Activated T-helper 1 cell treated with anti-CD3 and anti-CD28 coated beads, Interleukin-12 subunit alpha, Interleukin-12 subunit beta, Interleukin-2, Interleukin-4 antibody, amounts not matched to agents 30 ng/mL and 10 ng/mL and 1 ng/mL, durations not matched to agents 14 hours and 24 hours and 36 hours (primary cell): ENCODE measurements at regions not wholly inside any gene's neighbourhood (a gene's known extent, or its start where the extent isn't known, plus 50 kb on each side); places are given as distances from the start of the nearest gene placed in this dataset.

ENCODE experiments used
- DNase-seq: peaks from one replicate; pipeline ENCODE4 v3.0.0; 2021; ENCODE audit warnings: low spot score
- H3K27ac Mint-ChIP-seq: one replicate; pipeline ENCODE4 v1.8.0; 2021; ENCODE audit warnings: mild to moderate bottlenecking, mixed read lengths
- H3K27me3 Mint-ChIP-seq: one replicate; pipeline ENCODE4 v1.8.0; 2022; ENCODE audit warnings: mild to moderate bottlenecking, moderate library complexity, mixed read lengths; ENCODE audit not compliant: insufficient read depth
- H3K36me3 Mint-ChIP-seq: one replicate; pipeline ENCODE4 v1.8.0; 2021; ENCODE audit warnings: low read depth, mixed read lengths
- H3K4me1 Mint-ChIP-seq: one replicate; pipeline ENCODE4 v1.8.0; 2021; ENCODE audit warnings: low read depth, mixed read lengths
- H3K4me3 Mint-ChIP-seq: one replicate; pipeline ENCODE4 v1.8.0; 2021; ENCODE audit warnings: mild to moderate bottlenecking, moderate library complexity, mixed read lengths
- H3K9me3 Mint-ChIP-seq: one replicate; pipeline ENCODE4 v1.8.0; 2021; ENCODE audit warnings: mixed read lengths
- intact Hi-C: fragments of 100-400 bp; cut with micrococcal nuclease; formaldehyde crosslinking; loops from one replicate; pipeline ENCODE4 v1.15.1; 2024

- no peaks in the 10 kb centered on the region for H3K36me3 Mint-ChIP-seq
- peaks cover 2% of the 10 kb centered on the region for H3K27me3 Mint-ChIP-seq
- intact Hi-C loops, result no loop called here
- H3K4me1 Mint-ChIP-seq, result no peaks in the 10 kb centered on the region
- peaks cover 4% of the 10 kb centered on the region for H3K9me3 Mint-ChIP-seq
- H3K27ac Mint-ChIP-seq, result no peak overlapping the region
- no peak overlapping the region for H3K4me3 Mint-ChIP-seq
- no peak for DNase-seq
Measured at GRCh38 chr18:78228974-78229373, 750.6 kb upstream of the SALL3 start.

- DNase-seq, result no peak
- intact Hi-C loops, result no loop called here
- no peaks in the 10 kb centered on the region for H3K36me3 Mint-ChIP-seq
- no peaks in the 10 kb centered on the region for H3K4me1 Mint-ChIP-seq
- no peak overlapping the region for H3K4me3 Mint-ChIP-seq
- H3K27ac Mint-ChIP-seq, result no peak overlapping the region
- H3K27me3 Mint-ChIP-seq, result peaks cover 2% of the 10 kb centered on the region
- peaks cover 4% of the 10 kb centered on the region for H3K9me3 Mint-ChIP-seq
Measured at GRCh38 chr18:78230911-78231310, 748.7 kb upstream of the SALL3 start.

- peaks cover 4% of the 10 kb centered on the region for H3K9me3 Mint-ChIP-seq
- no peak for DNase-seq
- H3K4me3 Mint-ChIP-seq, result no peak overlapping the region
- intact Hi-C loops, result no loop called here
- H3K27me3 Mint-ChIP-seq, result peaks cover 2% of the 10 kb centered on the region
- no peak overlapping the region for H3K27ac Mint-ChIP-seq
- H3K4me1 Mint-ChIP-seq, result no peaks in the 10 kb centered on the region
- no peaks in the 10 kb centered on the region for H3K36me3 Mint-ChIP-seq
Measured at GRCh38 chr18:78232196-78232595, 747.4 kb upstream of the SALL3 start.

- DNase-seq, result no peak
- Mint-ChIP-seq H3K27ac (peak overlapping the region; percentile 3), H3K4me1 (no peaks in the 10 kb centered on the region), H3K9me3 (peaks cover 6% of the 10 kb centered on the region), H3K27me3 (no peaks in the 10 kb centered on the region), H3K4me3 (no peak overlapping the region), H3K36me3 (peaks cover 3% of the 10 kb centered on the region)
- intact Hi-C loops, result no loop called here
Measured at GRCh38 chr18:78237864-78238263, 741.8 kb upstream of the SALL3 start.

GRCh38 chr18:78238404-78239089, 741.1 kb upstream of the SALL3 start:
- intact Hi-C loops, result no loop called here
- Mint-ChIP-seq H3K4me3 (no peak overlapping the region), H3K27me3 (no peaks in the 10 kb centered on the region), H3K9me3 (peaks cover 6% of the 10 kb centered on the region), H3K27ac (no peak overlapping the region), H3K36me3 (peaks cover 3% of the 10 kb centered on the region), H3K4me1 (no peaks in the 10 kb centered on the region)
- DNase-seq, result no peak

- H3K4me1 Mint-ChIP-seq, result no peaks in the 10 kb centered on the region
- no peak overlapping the region for H3K27ac Mint-ChIP-seq
- DNase-seq, result no peak
- no peaks in the 10 kb centered on the region for H3K27me3 Mint-ChIP-seq
- peaks cover 6% of the 10 kb centered on the region for H3K9me3 Mint-ChIP-seq
- intact Hi-C loops, result no loop called here
- no peak overlapping the region for H3K4me3 Mint-ChIP-seq
- H3K36me3 Mint-ChIP-seq, result peaks cover 3% of the 10 kb centered on the region
Measured at GRCh38 chr18:78239090-78239457, 740.5 kb upstream of the SALL3 start.

GRCh38 chr18:78240101-78240500, 739.5 kb upstream of the SALL3 start:
- no peaks in the 10 kb centered on the region for H3K4me1 Mint-ChIP-seq
- peaks cover 6% of the 10 kb centered on the region for H3K9me3 Mint-ChIP-seq
- H3K27ac Mint-ChIP-seq, result no peak overlapping the region
- H3K27me3 Mint-ChIP-seq, result no peaks in the 10 kb centered on the region
- DNase-seq, result no peak
- peaks cover 3% of the 10 kb centered on the region for H3K36me3 Mint-ChIP-seq
- H3K4me3 Mint-ChIP-seq, result no peak overlapping the region
- intact Hi-C loops, result no loop called here

- Mint-ChIP-seq H3K4me3 (no peak overlapping the region), H3K36me3 (peaks cover 3% of the 10 kb centered on the region), H3K27ac (no peak overlapping the region), H3K27me3 (no peaks in the 10 kb centered on the region), H3K9me3 (peaks cover 6% of the 10 kb centered on the region), H3K4me1 (no peaks in the 10 kb centered on the region)
- no peak for DNase-seq
- intact Hi-C loops, result no loop called here
Measured at GRCh38 chr18:78240627-78241252, 738.9 kb upstream of the SALL3 start.

- Mint-ChIP-seq H3K9me3 (peaks cover 6% of the 10 kb centered on the region), H3K36me3 (peaks cover 3% of the 10 kb centered on the region), H3K4me3 (no peak overlapping the region), H3K27me3 (no peaks in the 10 kb centered on the region), H3K4me1 (no peaks in the 10 kb centered on the region), H3K27ac (no peak overlapping the region)
- DNase-seq, result no peak
- intact Hi-C loops, result no loop called here
Measured at GRCh38 chr18:78241535-78242253, 737.9 kb upstream of the SALL3 start.

- intact Hi-C loops, result no loop called here
Measured at GRCh38 chr18:78242254-78242643, 737.4 kb upstream of the SALL3 start.

GRCh38 chr18:78242806-78243205, 736.8 kb upstream of the SALL3 start:
- peaks cover 3% of the 10 kb centered on the region for H3K36me3 Mint-ChIP-seq
- H3K27ac Mint-ChIP-seq, result no peak overlapping the region
- no peak overlapping the region for H3K4me3 Mint-ChIP-seq
- no peak for DNase-seq
- H3K9me3 Mint-ChIP-seq, result peaks cover 6% of the 10 kb centered on the region
- no peaks in the 10 kb centered on the region for H3K27me3 Mint-ChIP-seq
- no peaks in the 10 kb centered on the region for H3K4me1 Mint-ChIP-seq
- intact Hi-C loops, result no loop called here

More at GRCh38 chr18:78242254-78242643, 737.4 kb upstream of the SALL3 start:
- Mint-ChIP-seq H3K27me3 (no peaks in the 10 kb centered on the region), H3K9me3 (peaks cover 6% of the 10 kb centered on the region), H3K36me3 (peaks cover 3% of the 10 kb centered on the region), H3K4me3 (no peak overlapping the region), H3K4me1 (no peaks in the 10 kb centered on the region), H3K27ac (no peak overlapping the region)
- DNase-seq, result no peak

- H3K4me1 Mint-ChIP-seq, result no peaks in the 10 kb centered on the region
- H3K27me3 Mint-ChIP-seq, result no peaks in the 10 kb centered on the region
- no peak overlapping the region for H3K4me3 Mint-ChIP-seq
- no peaks in the 10 kb centered on the region for H3K36me3 Mint-ChIP-seq
- no peak overlapping the region for H3K27ac Mint-ChIP-seq
- DNase-seq, result no peak
- intact Hi-C loops, result no loop called here
- H3K9me3 Mint-ChIP-seq, result no peaks in the 10 kb centered on the region
Measured at GRCh38 chr18:78244779-78245178, 734.8 kb upstream of the SALL3 start.

GRCh38 chr18:78245451-78245850, 734.2 kb upstream of the SALL3 start:
- no peaks in the 10 kb centered on the region for H3K36me3 Mint-ChIP-seq
- H3K9me3 Mint-ChIP-seq, result no peaks in the 10 kb centered on the region
- intact Hi-C loops, result no loop called here
- no peak overlapping the region for H3K27ac Mint-ChIP-seq
- H3K4me1 Mint-ChIP-seq, result no peaks in the 10 kb centered on the region
- H3K4me3 Mint-ChIP-seq, result no peak overlapping the region
- no peaks in the 10 kb centered on the region for H3K27me3 Mint-ChIP-seq
- DNase-seq, result no peak
